SK-N-MC (cell line): ENCODE measurements at regions not wholly inside any gene's neighbourhood (a gene's known extent, or its start where the extent isn't known, plus 50 kb on each side); places are given as distances from the start of the nearest gene placed in this dataset.
A peak's percentile ranks its signal among the peaks of the same experiment; 100 is the strongest.

Experiments used
- DNase-seq: peaks from one replicate; pipeline ENCODE4 v3.0.0-alpha.2; 2011; ENCODE audit warnings: low read depth, low spot score
- H3K27ac ChIP-seq: fragments of 200-600 bp; sonication (generic); 2 replicates; pipeline ENCODE4 v1.5.1; 2016; ENCODE audit warnings: mixed run types
- H3K36me3 ChIP-seq: fragments of 200-600 bp; sonication (generic); 2 replicates; pipeline ENCODE4 v1.6.1; 2017; ENCODE audit warnings: antibody characterized with exemption, low read length, mixed read lengths; ENCODE audit not compliant: insufficient read depth
- H3K4me3 ChIP-seq: fragments of 200-600 bp; sonication (generic); 2 replicates; pipeline ENCODE4 v1.5.1; 2016
- H3K9ac ChIP-seq: fragments of 200-600 bp; sonication (generic); 2 replicates; pipeline ENCODE4 v1.8.0; 2017; ENCODE audit warnings: mixed run types, mixed read lengths; ENCODE audit not compliant: insufficient read length
- H3K9me3 ChIP-seq: fragments of 200-600 bp; sonication (generic); 2 replicates; pipeline ENCODE4 v1.6.1; 2017; ENCODE audit warnings: low read depth, mild to moderate bottlenecking, antibody characterized with exemption, low read length, moderate library complexity, mixed read lengths
- EZH2 ChIP-seq: fragments of 200-600 bp; sonication (generic); IDR thresholded peaks from one replicate; pipeline ENCODE4 v1.6.1; 2017; ENCODE audit warnings: antibody characterized with exemption
- FOXP2 ChIP-seq: optimal IDR thresholded peaks from 2 replicates; pipeline ENCODE3; 2011; ENCODE audit warnings: mild to moderate bottlenecking, moderate library complexity; ENCODE audit not compliant: insufficient read depth; ENCODE audit errors: extremely low read length, control extremely low read depth
- POLR2AphosphoS5 ChIP-seq: IDR thresholded peaks from 2 replicates; pipeline ENCODE4 v1.6.1; 2012; ENCODE audit warnings: mild to moderate bottlenecking, low read depth, low read length, borderline replicate concordance

- no peak overlapping the region for H3K9ac ChIP-seq
- no peak overlapping the region for H3K4me3 ChIP-seq
- TF ChIP-seq FOXP2 (no peak), EZH2 (no peak), POLR2AphosphoS5 (no peak)
These were observed 215.1 kb upstream of the TRIB2 start for GRCh38 chr2:12501469-12502158.

GRCh38 chr2:12502759-12503158 is 214.0 kb upstream of the TRIB2 start:
- H3K36me3 ChIP-seq = no peaks in the 10 kb centered on the region
- no peaks in the 10 kb centered on the region for H3K9me3 ChIP-seq
- peak; percentile 75 for DNase-seq
- TF ChIP-seq POLR2AphosphoS5 = no peak; the same call in 1 of the 2 replicates
- TF ChIP-seq EZH2 = no peak
- H3K9ac ChIP-seq = no peak overlapping the region
- H3K4me3 ChIP-seq = no peak overlapping the region
- peak overlapping the region; percentile 87 for H3K27ac ChIP-seq

More at GRCh38 chr2:12501469-12502158, 215.1 kb upstream of the TRIB2 start:
- Histone ChIP-seq H3K36me3 (no peaks in the 10 kb centered on the region), H3K9me3 (no peaks in the 10 kb centered on the region), H3K27ac (peak overlapping the region; percentile 87)
- no peak for DNase-seq

- no peak for DNase-seq
- Histone ChIP-seq H3K27ac (no peak overlapping the region), H3K36me3 (no peaks in the 10 kb centered on the region), H3K9ac (no peak overlapping the region), H3K9me3 (no peaks in the 10 kb centered on the region), H3K4me3 (no peak overlapping the region)
- TF ChIP-seq EZH2 = no peak
- no peak for TF ChIP-seq FOXP2
- TF ChIP-seq POLR2AphosphoS5 = no peak
These were observed 212.3 kb upstream of the TRIB2 start for GRCh38 chr2:12504443-12504842.

- Histone ChIP-seq H3K9ac (peak overlapping the region; percentile 43), H3K27ac (peak overlapping the region; percentile 80), H3K4me3 (peak overlapping the region; percentile 66)
These were observed 209.9 kb upstream of the TRIB2 start for GRCh38 chr2:12506846-12507245.

GRCh38 chr2:12507295-12507694 is 209.4 kb upstream of the TRIB2 start:
- H3K9ac ChIP-seq = no peak overlapping the region
- no peaks in the 10 kb centered on the region for H3K9me3 ChIP-seq
- no peaks in the 10 kb centered on the region for H3K36me3 ChIP-seq
- H3K4me3 ChIP-seq = peak overlapping the region; percentile 66
- TF ChIP-seq EZH2 = no peak
- TF ChIP-seq FOXP2 = peak; percentile 77
- peak; percentile 60; the same call in 1 of the 2 replicates for TF ChIP-seq POLR2AphosphoS5
- H3K27ac ChIP-seq = peak overlapping the region; percentile 80
- DNase-seq = peak; percentile 91

More at GRCh38 chr2:12506846-12507245, 209.9 kb upstream of the TRIB2 start:
- Histone ChIP-seq H3K36me3 (no peaks in the 10 kb centered on the region), H3K9me3 (no peaks in the 10 kb centered on the region)
- no peak for TF ChIP-seq FOXP2
- no peak for TF ChIP-seq POLR2AphosphoS5
- no peak for TF ChIP-seq EZH2
- DNase-seq = no peak

GRCh38 chr2:12510070-12510469 is 206.7 kb upstream of the TRIB2 start:
- Histone ChIP-seq H3K9ac (no peak overlapping the region), H3K4me3 (no peak overlapping the region), H3K27ac (no peak overlapping the region), H3K36me3 (no peaks in the 10 kb centered on the region), H3K9me3 (no peaks in the 10 kb centered on the region)
- no peak for DNase-seq
- TF ChIP-seq FOXP2 (no peak), POLR2AphosphoS5 (no peak), EZH2 (no peak)

GRCh38 chr2:12513339-12513738 is 203.4 kb upstream of the TRIB2 start:
- Histone ChIP-seq H3K36me3 (no peaks in the 10 kb centered on the region), H3K27ac (no peak overlapping the region), H3K4me3 (no peak overlapping the region), H3K9me3 (no peaks in the 10 kb centered on the region), H3K9ac (no peak overlapping the region)
- no peak for TF ChIP-seq POLR2AphosphoS5
- TF ChIP-seq FOXP2 = no peak
- TF ChIP-seq EZH2 = no peak
- no peak for DNase-seq

GRCh38 chr2:12514168-12514567 is 202.6 kb upstream of the TRIB2 start:
- H3K4me3 ChIP-seq = no peak overlapping the region
- H3K9ac ChIP-seq = no peak overlapping the region
- no peaks in the 10 kb centered on the region for H3K9me3 ChIP-seq
- DNase-seq = no peak
- TF ChIP-seq EZH2 (no peak), FOXP2 (no peak), POLR2AphosphoS5 (no peak)
- no peaks in the 10 kb centered on the region for H3K36me3 ChIP-seq
- H3K27ac ChIP-seq = no peak overlapping the region
